GM10248 (cell line): ENCODE measurements at regions not wholly inside any gene's neighbourhood (a gene's known extent, or its start where the extent isn't known, plus 50 kb on each side); places are given as distances from the start of the nearest gene placed in this dataset.
"Not testable (repeated sequence)": the region's sequence is repeated elsewhere in the genome, so short reads cannot be mapped to it uniquely, and the experiment has no call there.

ENCODE experiments used
- CTCF ChIA-PET: fragments of 300-600 bp; sonication (Branson Sonifier 250); formaldehyde crosslinking; extraction: SDS; loops from one replicate; lab custom pipeline; 2021; ENCODE audit warnings: antibody characterized with exemption; lab: Yijun Ruan, JAX
- POLR2A ChIA-PET: fragments of 350-650 bp; sonication (Branson Sonifier 250); formaldehyde crosslinking; extraction: SDS; loops from one replicate; lab custom pipeline; 2020; ENCODE audit warnings: antibody characterized with exemption; lab: Yijun Ruan, JAX
- DNase-seq: peaks from one replicate; pipeline ENCODE4 v3.0.0; 2012; ENCODE audit errors: extremely low spot score
- TF ChIP-seq, protein P1 (sequence below): IDR thresholded peaks from 2 replicates; pipeline ENCODE4 v1.5.1; 2012; ENCODE audit warnings: mild to moderate bottlenecking, low read depth; ENCODE audit errors: extremely low read depth, missing control alignments, control extremely low read depth

DNA sequence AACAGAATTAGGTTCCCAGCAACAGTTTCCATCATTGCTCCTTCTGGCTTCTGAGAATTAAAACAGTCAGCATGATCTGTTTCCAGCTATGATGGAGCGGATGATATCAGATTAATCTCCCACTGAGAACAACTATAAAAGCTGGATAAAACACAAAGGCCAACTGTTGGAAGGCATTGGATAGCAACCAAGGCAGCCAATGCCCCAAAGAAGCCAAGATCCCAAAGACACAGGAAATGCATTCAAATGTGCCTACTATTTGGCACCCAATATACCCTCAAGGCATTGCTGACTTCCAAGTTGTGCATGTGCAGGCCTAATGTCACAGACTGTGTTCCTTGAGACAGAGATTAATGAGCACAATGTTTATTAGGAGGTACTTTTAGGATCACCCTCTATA is 259.3 kb downstream of the ARHGAP12 start:
- no peak for DNase-seq
- ChIA-PET POLR2A (no interaction called here), CTCF (interaction anchor here (0.7 kb wide), 1 partner anchor 13 kb away, joined by 3 read pairs; no protein-coding TSS in a partner anchor)
- TF ChIP-seq, protein P1, sequence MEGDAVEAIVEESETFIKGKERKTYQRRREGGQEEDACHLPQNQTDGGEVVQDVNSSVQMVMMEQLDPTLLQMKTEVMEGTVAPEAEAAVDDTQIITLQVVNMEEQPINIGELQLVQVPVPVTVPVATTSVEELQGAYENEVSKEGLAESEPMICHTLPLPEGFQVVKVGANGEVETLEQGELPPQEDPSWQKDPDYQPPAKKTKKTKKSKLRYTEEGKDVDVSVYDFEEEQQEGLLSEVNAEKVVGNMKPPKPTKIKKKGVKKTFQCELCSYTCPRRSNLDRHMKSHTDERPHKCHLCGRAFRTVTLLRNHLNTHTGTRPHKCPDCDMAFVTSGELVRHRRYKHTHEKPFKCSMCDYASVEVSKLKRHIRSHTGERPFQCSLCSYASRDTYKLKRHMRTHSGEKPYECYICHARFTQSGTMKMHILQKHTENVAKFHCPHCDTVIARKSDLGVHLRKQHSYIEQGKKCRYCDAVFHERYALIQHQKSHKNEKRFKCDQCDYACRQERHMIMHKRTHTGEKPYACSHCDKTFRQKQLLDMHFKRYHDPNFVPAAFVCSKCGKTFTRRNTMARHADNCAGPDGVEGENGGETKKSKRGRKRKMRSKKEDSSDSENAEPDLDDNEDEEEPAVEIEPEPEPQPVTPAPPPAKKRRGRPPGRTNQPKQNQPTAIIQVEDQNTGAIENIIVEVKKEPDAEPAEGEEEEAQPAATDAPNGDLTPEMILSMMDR = no peak

DNA sequence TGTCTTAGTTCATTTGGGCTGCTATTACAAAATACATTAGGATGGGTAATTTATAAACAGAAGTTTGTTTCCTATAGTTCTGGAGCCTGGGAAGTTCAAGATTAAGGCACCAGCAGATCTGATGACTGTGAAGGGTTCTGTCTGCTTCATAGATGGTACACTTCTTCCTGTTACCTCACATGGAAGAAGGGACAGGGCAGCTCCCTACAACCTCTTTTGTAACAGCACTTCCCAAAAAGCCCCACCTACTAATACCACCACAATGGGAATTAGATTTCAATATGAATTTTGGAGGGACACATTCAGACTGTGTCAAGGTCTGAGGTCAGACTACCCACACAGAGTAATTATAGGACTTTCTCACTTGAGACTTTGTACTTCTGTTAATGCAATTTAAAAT is 260.3 kb downstream of the ARHGAP12 start:
- no peak for DNase-seq
- CTCF ChIA-PET = no interaction called here
- POLR2A ChIA-PET = no interaction called here
- TF ChIP-seq, protein P1 = no peak

- POLR2A ChIA-PET, DNase-seq: not testable (repeated sequence)
- CTCF ChIA-PET = interaction anchor here (0.6 kb wide), 1 partner anchor 18 kb away, joined by 3 read pairs; no protein-coding TSS in a partner anchor
Observed at GRCh38 chr10:31665764-31666279, 262.8 kb downstream of the ARHGAP12 start.

- DNase-seq = no peak
- POLR2A ChIA-PET = no interaction called here
- CTCF ChIA-PET = no interaction called here
- TF ChIP-seq, protein P1 = no peak
Observed at GRCh38 chr10:31664803-31665202, 263.8 kb downstream of the ARHGAP12 start.

DNA sequence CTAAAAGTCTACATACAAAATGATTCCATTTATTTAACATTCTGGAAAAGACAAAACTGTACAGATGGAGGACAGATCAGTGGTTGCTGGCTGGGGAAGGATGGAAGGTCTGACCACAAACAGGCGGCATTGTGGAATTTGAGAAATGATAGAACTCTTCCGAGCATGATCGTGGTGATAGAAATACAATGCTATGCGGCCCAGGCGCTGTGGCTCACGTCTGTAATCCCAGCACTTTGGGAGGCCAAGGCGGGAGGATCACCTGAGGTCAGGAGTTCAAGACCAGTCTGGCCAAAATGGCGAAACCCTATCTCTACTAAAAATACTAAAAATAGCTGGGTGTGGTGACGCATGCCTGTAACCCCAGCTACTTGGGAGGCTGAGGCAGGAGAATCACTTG is 264.6 kb downstream of the ARHGAP12 start:
- DNase-seq, CTCF ChIA-PET: not testable (repeated sequence)
- POLR2A ChIA-PET = interaction anchor here (0.7 kb wide), 1 partner anchor 88 kb away, joined by 4 read pairs; no protein-coding TSS in a partner anchor

DNA sequence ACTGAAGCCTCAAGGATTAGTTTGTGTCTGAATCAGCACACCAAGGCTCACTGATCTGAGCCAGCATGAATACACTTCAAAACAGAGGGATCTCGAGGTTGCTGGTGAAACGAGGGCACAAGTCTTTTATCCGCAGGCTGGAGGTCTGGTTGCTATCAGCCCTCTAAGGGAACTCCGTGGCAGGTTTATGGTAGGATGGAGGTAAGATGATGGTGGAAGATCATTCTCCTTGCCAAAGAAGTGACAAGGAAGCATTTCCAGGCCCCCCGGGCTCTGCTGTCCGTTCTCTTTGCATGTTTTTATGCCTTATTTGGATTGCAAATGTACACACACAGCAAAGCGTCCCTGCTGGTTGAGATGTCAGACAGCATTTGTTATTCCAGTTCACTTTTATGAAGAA is 268.3 kb downstream of the ARHGAP12 start:
- DNase-seq = no peak
- ChIA-PET POLR2A (no interaction called here), CTCF (no interaction called here)
- TF ChIP-seq, protein P1 = no peak

GRCh38 chr10:31659665-31660064 is 269.0 kb downstream of the ARHGAP12 start:
- DNase-seq = no peak
- TF ChIP-seq, protein P1 = no peak
- ChIA-PET CTCF (no interaction called here), POLR2A (no interaction called here)

GRCh38 chr10:31657434-31657872 is 271.2 kb downstream of the ARHGAP12 start:
- TF ChIP-seq, protein P1 = no peak
- POLR2A ChIA-PET = no interaction called here
- DNase-seq = no peak
- CTCF ChIA-PET = no interaction called here
